ENCODE measurements at regions not wholly inside any gene's neighbourhood (a gene's known extent, or its start where the extent isn't known, plus 50 kb on each side); places are given as distances from the start of the nearest gene placed in this dataset.

GRCh38 chr14:99081880-99082279 lies 190.1 kb downstream of the BCL11B start:
- H3K9me3 ChIP-seq (ENCODE audit: insufficient read depth, low read depth, low read length) = peaks cover 2% of the 10 kb centered on the region
- no peak overlapping the region for H4K12ac ChIP-seq (ENCODE audit: low read depth, low read length)
- H3K27ac ChIP-seq (ENCODE audit: low read depth, low read length) = no peak overlapping the region
- H3K14ac ChIP-seq (ENCODE audit: low read length) = no peak overlapping the region
- no peak overlapping the region for H2AK5ac ChIP-seq (ENCODE audit: low read length)
- H3K23ac ChIP-seq (ENCODE audit: low read length) = no peak overlapping the region
- H4K91ac ChIP-seq (ENCODE audit: low read depth, low read length) = no peak overlapping the region
- no peak overlapping the region for H2BK5ac ChIP-seq (ENCODE audit: low read depth, low read length, poor library complexity)
- H3K4ac ChIP-seq (ENCODE audit: low read depth, low read length) = no peak overlapping the region
- H3K18ac ChIP-seq (ENCODE audit: low read length) = no peak overlapping the region
- no peaks in the 10 kb centered on the region for H3K79me1 ChIP-seq (ENCODE audit: low read length)
- H3K4me3 ChIP-seq (ENCODE audit: low read depth, low read length) = no peak overlapping the region
- no CpG with 5 or more reads among the region's 2 CpGs for WGBS (ENCODE audit: extremely low coverage, insufficient coverage, insufficient read length)
- no peak overlapping the region for H4K8ac ChIP-seq (ENCODE audit: low read depth, low read length)
- DNase-seq = no peak
- H2AFZ ChIP-seq (ENCODE audit: insufficient read depth, low read length, poor library complexity) = no peak overlapping the region
- H3K9ac ChIP-seq (ENCODE audit: low read length) = no peak overlapping the region
- H3K4me1 ChIP-seq (ENCODE audit: control insufficient read depth in 1 of 2, insufficient read depth in 2 of 2, low read length in 2 of 2) = no peaks in the 10 kb centered on the region
- no peaks in the 10 kb centered on the region for H3K79me2 ChIP-seq (ENCODE audit: control insufficient read depth, insufficient read depth, low read length, poor library complexity)
- H3K27me3 ChIP-seq (ENCODE audit: insufficient read depth, low read length) = no peaks in the 10 kb centered on the region
- no peak overlapping the region for H2BK12ac ChIP-seq (ENCODE audit: low read length)
- H3K36me3 ChIP-seq (ENCODE audit: control insufficient read depth in 1 of 2, insufficient read depth in 2 of 2, low read length in 2 of 2) = no peaks in the 10 kb centered on the region
- H3K4me2 ChIP-seq (ENCODE audit: low read length) = no peak overlapping the region
- H2BK120ac ChIP-seq (ENCODE audit: insufficient read depth, low read length, poor library complexity) = no peak overlapping the region

DNA sequence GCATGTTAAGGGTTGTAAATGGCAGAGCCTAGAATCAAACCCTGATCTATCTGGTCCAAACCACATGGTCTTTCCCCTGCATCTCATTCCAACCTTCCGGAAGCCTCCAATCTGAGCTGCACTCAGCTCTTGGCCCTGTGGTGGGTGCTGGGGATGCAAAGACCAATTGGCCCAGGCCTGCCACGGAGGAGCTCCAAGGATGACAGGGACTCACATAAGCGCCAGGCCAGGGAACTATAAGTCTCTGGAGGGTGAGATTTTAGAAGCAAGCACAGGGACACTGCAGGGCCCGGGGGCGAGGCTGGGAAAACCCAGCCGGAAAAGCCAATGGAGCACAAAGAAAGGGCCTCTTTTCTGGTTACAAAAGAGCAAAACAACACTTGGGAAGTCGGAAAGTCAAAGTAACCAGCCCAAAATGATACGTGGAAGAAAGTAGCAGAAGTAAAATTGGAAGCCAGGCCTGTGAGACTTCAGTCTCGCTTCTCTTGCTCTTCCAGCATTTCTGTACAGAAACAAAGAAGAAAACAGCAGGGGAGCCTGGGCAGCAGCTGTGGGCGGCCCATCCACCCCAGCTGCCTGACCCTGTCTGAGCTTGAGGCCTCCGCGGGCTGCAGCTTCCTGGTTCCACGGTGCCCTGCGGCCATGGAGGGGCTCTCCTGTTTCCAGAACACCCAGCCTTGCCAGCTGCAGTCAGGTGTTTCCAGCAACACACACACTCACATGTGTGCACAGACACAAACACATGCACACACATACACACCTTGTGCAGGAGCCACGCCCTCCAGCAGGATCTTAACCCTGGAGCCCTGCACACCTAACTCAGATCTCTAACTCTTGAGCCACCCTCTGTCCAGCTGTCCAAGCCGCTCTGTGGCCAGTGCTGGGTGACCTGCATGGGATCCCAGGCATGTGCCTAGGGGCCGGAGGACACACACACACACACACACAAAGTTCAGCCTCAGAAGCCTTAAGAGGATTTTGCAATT lies 178.2 kb downstream of the BCL11B start:
- Histone ChIP-seq H2BK12ac (ENCODE audit: low read length) (peak overlapping the region; percentile 17), H3K79me2 (ENCODE audit: control insufficient read depth, insufficient read depth, low read length, poor library complexity) (no peaks in the 10 kb centered on the region), H3K9ac (ENCODE audit: low read length) (no peak overlapping the region), H3K36me3 (ENCODE audit: control insufficient read depth in 1 of 2, insufficient read depth in 2 of 2, low read length in 2 of 2) (no peaks in the 10 kb centered on the region), H3K4me3 (ENCODE audit: low read depth, low read length) (no peak overlapping the region), H3K27me3 (ENCODE audit: insufficient read depth, low read length) (no peaks in the 10 kb centered on the region), H3K79me1 (ENCODE audit: low read length) (no peaks in the 10 kb centered on the region), H3K9me3 (ENCODE audit: insufficient read depth, low read depth, low read length) (no peaks in the 10 kb centered on the region), H2AFZ (ENCODE audit: insufficient read depth, low read length, poor library complexity) (no peak overlapping the region), H3K23ac (ENCODE audit: low read length) (no peak overlapping the region), H4K8ac (ENCODE audit: low read depth, low read length) (no peak overlapping the region), H4K91ac (ENCODE audit: low read depth, low read length) (no peak overlapping the region), H3K4me2 (ENCODE audit: low read length) (no peak overlapping the region), H4K12ac (ENCODE audit: low read depth, low read length) (no peak overlapping the region), H3K18ac (ENCODE audit: low read length) (no peak overlapping the region), H3K4me1 (ENCODE audit: control insufficient read depth in 1 of 2, insufficient read depth in 2 of 2, low read length in 2 of 2) (peaks cover 4% of the 10 kb centered on the region in 2 experiments), H2AK5ac (ENCODE audit: low read length) (peak overlapping the region; percentile 7), H3K4ac (ENCODE audit: low read depth, low read length) (no peak overlapping the region), H3K14ac (ENCODE audit: low read length) (no peak overlapping the region), H2BK120ac (ENCODE audit: insufficient read depth, low read length, poor library complexity) (no peak overlapping the region), H2BK5ac (ENCODE audit: low read depth, low read length, poor library complexity) (no peak overlapping the region), H3K27ac (ENCODE audit: low read depth, low read length) (no peak overlapping the region)
- DNase-seq = no peak
- WGBS (ENCODE audit: extremely low coverage, insufficient coverage, insufficient read length) = no CpG with 5 or more reads among the region's 17 CpGs

GRCh38 chr14:99094901-99095300 lies 177.1 kb downstream of the BCL11B start:
- Histone ChIP-seq H3K14ac (ENCODE audit: low read length) (no peak overlapping the region), H3K18ac (ENCODE audit: low read length) (no peak overlapping the region)

DNA sequence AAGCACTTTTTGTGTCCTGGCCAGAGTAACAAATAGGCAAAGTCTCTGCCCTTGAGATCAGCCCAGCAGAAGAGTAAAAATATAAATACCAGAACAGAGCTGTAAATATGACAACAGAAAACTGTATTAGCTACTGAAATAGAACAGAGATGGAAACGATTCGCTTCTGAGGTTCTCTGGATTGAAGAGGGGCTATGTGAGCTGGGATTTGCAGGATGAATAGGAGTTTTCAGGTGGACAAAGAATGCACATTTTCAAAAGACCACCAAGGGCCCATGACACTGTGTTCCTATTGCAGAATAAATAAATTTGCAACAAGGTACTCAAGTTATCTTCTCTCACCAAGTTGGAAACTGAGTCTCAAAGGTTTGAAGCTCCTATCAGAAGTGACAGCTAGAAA lies 176.6 kb downstream of the BCL11B start:
- H3K36me3 ChIP-seq (ENCODE audit: control insufficient read depth in 1 of 2, insufficient read depth in 2 of 2, low read length in 2 of 2) = no peaks in the 10 kb centered on the region
- H2AK5ac ChIP-seq (ENCODE audit: low read length) = no peak overlapping the region
- H3K27ac ChIP-seq (ENCODE audit: low read depth, low read length) = no peak overlapping the region
- DNase-seq = no peak
- H2AFZ ChIP-seq (ENCODE audit: insufficient read depth, low read length, poor library complexity) = no peak overlapping the region
- no peak overlapping the region for H2BK5ac ChIP-seq (ENCODE audit: low read depth, low read length, poor library complexity)
- WGBS (ENCODE audit: extremely low coverage, insufficient coverage, insufficient read length) = no CpG with 5 or more reads among the region's 2 CpGs
- H3K9ac ChIP-seq (ENCODE audit: low read length) = no peak overlapping the region
- no peaks in the 10 kb centered on the region for H3K27me3 ChIP-seq (ENCODE audit: insufficient read depth, low read length)
- H4K12ac ChIP-seq (ENCODE audit: low read depth, low read length) = no peak overlapping the region
- H3K23ac ChIP-seq (ENCODE audit: low read length) = no peak overlapping the region
- no peak overlapping the region for H3K4me3 ChIP-seq (ENCODE audit: low read depth, low read length)
- H3K79me1 ChIP-seq (ENCODE audit: low read length) = no peaks in the 10 kb centered on the region
- H4K8ac ChIP-seq (ENCODE audit: low read depth, low read length) = no peak overlapping the region
- no peak overlapping the region for H4K91ac ChIP-seq (ENCODE audit: low read depth, low read length)
- H3K18ac ChIP-seq (ENCODE audit: low read length) = no peak overlapping the region
- H3K4me2 ChIP-seq (ENCODE audit: low read length) = no peak overlapping the region
- H3K14ac ChIP-seq (ENCODE audit: low read length) = no peak overlapping the region
- peaks cover 4% of the 10 kb centered on the region in 2 experiments for H3K4me1 ChIP-seq (ENCODE audit: control insufficient read depth in 1 of 2, insufficient read depth in 2 of 2, low read length in 2 of 2)
- no peaks in the 10 kb centered on the region for H3K9me3 ChIP-seq (ENCODE audit: insufficient read depth, low read depth, low read length)
- no peak overlapping the region for H2BK120ac ChIP-seq (ENCODE audit: insufficient read depth, low read length, poor library complexity)
- H2BK12ac ChIP-seq (ENCODE audit: low read length) = no peak overlapping the region
- H3K4ac ChIP-seq (ENCODE audit: low read depth, low read length) = no peak overlapping the region
- no peaks in the 10 kb centered on the region for H3K79me2 ChIP-seq (ENCODE audit: control insufficient read depth, insufficient read depth, low read length, poor library complexity)

More at GRCh38 chr14:99094901-99095300, 177.1 kb downstream of the BCL11B start:
- Histone ChIP-seq H3K4ac (ENCODE audit: low read depth, low read length) (no peak overlapping the region), H3K27ac (ENCODE audit: low read depth, low read length) (no peak overlapping the region), H2BK12ac (ENCODE audit: low read length) (no peak overlapping the region), H2BK120ac (ENCODE audit: insufficient read depth, low read length, poor library complexity) (no peak overlapping the region), H3K4me2 (ENCODE audit: low read length) (no peak overlapping the region), H2AFZ (ENCODE audit: insufficient read depth, low read length, poor library complexity) (no peak overlapping the region), H2BK5ac (ENCODE audit: low read depth, low read length, poor library complexity) (no peak overlapping the region), H4K8ac (ENCODE audit: low read depth, low read length) (no peak overlapping the region), H3K27me3 (ENCODE audit: insufficient read depth, low read length) (no peaks in the 10 kb centered on the region), H3K36me3 (ENCODE audit: control insufficient read depth in 1 of 2, insufficient read depth in 2 of 2, low read length in 2 of 2) (no peaks in the 10 kb centered on the region), H4K12ac (ENCODE audit: low read depth, low read length) (no peak overlapping the region), H4K91ac (ENCODE audit: low read depth, low read length) (no peak overlapping the region), H3K9me3 (ENCODE audit: insufficient read depth, low read depth, low read length) (no peaks in the 10 kb centered on the region), H3K9ac (ENCODE audit: low read length) (no peak overlapping the region), H3K79me2 (ENCODE audit: control insufficient read depth, insufficient read depth, low read length, poor library complexity) (no peaks in the 10 kb centered on the region), H2AK5ac (ENCODE audit: low read length) (no peak overlapping the region), H3K4me3 (ENCODE audit: low read depth, low read length) (no peak overlapping the region), H3K79me1 (ENCODE audit: low read length) (no peaks in the 10 kb centered on the region), H3K4me1 (ENCODE audit: control insufficient read depth in 1 of 2, insufficient read depth in 2 of 2, low read length in 2 of 2) (peaks cover 4% of the 10 kb centered on the region in 2 experiments), H3K23ac (ENCODE audit: low read length) (no peak overlapping the region)
- 100% methylated on average over 2 of the region's 12 CpGs for WGBS (ENCODE audit: extremely low coverage, insufficient coverage, insufficient read length)
- no peak for DNase-seq
